Thyroid gland (tissue), 4 donors: ENCODE measurements at regions not wholly inside any gene's neighbourhood (a gene's known extent, or its start where the extent isn't known, plus 50 kb on each side); places are given as distances from the start of the nearest gene placed in this dataset.

Source experiments
- DNase-seq, 2 donors: peaks; one replicate each; pipeline ENCODE4 v3.0.0-alpha.2; 2019
- H3K27ac ChIP-seq, 3 donors: fragments of 200-600 bp; sonication (generic); 1 replicate in 2 of 3; 2 replicates in 1 of 3; pipeline ENCODE4 v1.5.1; 2016 to 2019; ENCODE audit warnings: mild to moderate bottlenecking in 1 of 3, moderate library complexity in 1 of 3
- H3K27me3 ChIP-seq: fragments of 200-600 bp; sonication (generic); one replicate; pipeline ENCODE4 v1.5.1; 2019
- H3K36me3 ChIP-seq, 2 donors: fragments of 200-600 bp; sonication (generic); one replicate each; pipeline ENCODE4 v1.5.1; 2016 to 2019
- H3K4me1 ChIP-seq, 2 donors: fragments of 200-600 bp; sonication (generic); one replicate each; pipeline ENCODE4 v1.5.1; 2017 to 2019
- H3K4me3 ChIP-seq, 3 donors: fragments of 200-600 bp; sonication (generic); replicated peaks in 1 of 3; 1 replicate in 2 of 3; 2 replicates in 1 of 3; pipeline ENCODE4 v1.5.1; 2016; ENCODE audit warnings: mild to moderate bottlenecking in 1 of 3
- H3K9me3 ChIP-seq: fragments of 200-600 bp; sonication (generic); one replicate; pipeline ENCODE4 v1.5.1; 2017
- CTCF ChIP-seq, 6 experiments: fragments of 200-600 bp in 3 of 6; fragments of 450-650 bp in 3 of 6; sonication (generic) in 3 of 6; IDR thresholded peaks; one replicate each; pipeline ENCODE4 v1.5.1; 2016 to 2019; ENCODE audit warnings: antibody characterized with exemption in 6 of 6, mild to moderate bottlenecking in 2 of 6, inconsistent platforms in 1 of 6, moderate library complexity in 1 of 6
- POLR2A ChIP-seq, 2 donors: fragments of 450-650 bp; IDR thresholded peaks; one replicate each; pipeline ENCODE4 v1.6.1; 2017; ENCODE audit warnings: antibody characterized with exemption in 2 of 2, mild to moderate bottlenecking in 2 of 2, moderate library complexity in 1 of 2
- WGBS, 2 donors: methylation state at CpG; one replicate each; pipeline ENCODE4 v1.1.5; 2017; 5-methylcytosine and 5-hydroxymethylcytosine counted together
- intact Hi-C: fragments of 100-400 bp; cut with DNase I; formaldehyde crosslinking; loops from one replicate; pipeline ENCODE4 v1.15.1; 2023

DNA sequence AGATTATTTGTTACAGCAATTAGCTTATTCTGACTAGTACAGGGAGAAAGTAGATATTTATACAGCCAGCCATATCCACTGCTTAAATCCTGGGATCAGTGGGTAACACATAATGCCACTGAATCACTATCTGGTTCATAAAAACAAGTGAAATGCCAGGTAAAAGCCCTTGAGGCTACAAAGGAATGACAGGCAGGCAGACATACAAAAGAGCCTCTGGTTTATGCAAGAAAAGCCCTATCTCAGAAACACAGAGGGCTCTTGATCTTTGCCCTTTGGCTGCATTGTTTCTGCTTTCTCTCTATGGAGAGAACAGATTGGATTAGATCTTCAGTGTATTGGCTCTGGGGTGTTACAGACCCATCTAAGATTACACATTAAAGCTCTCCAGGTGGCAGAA lies 115.4 kb upstream of the GADL1 start:
- Histone ChIP-seq H3K27me3 (no peaks in the 10 kb centered on the region), H3K36me3 (no peaks in the 10 kb centered on the region), H3K4me3 (no peak overlapping the region), H3K4me1 (no peaks in the 10 kb centered on the region), H3K9me3 (no peaks in the 10 kb centered on the region), H3K27ac (no peak overlapping the region)
- no peak for DNase-seq
- intact Hi-C loops, result no loop called here
- no peak for TF ChIP-seq POLR2A (IDR thresholded peaks at IDR 0.05)
- TF ChIP-seq CTCF (IDR thresholded peaks at IDR 0.05), result no peak

DNA sequence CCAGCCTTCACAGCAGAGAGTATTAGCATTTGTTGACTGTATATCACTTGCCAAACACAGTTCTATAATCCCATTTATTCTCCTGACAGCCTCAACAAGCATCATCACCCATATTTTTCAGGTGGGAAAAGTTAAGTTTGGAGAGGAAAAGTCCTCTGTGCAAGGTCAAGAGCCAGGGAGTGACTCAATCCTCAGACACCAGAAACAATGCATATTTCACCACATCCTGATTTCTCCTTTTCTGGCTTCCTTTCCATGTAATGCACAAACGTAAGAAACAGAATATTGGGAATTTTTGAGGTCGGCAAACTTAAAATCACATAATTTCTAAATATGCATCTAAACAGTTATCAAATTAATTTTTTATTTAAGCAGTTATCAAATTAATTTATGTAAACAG lies 116.0 kb upstream of the GADL1 start:
- intact Hi-C loops, result no loop called here
- TF ChIP-seq CTCF (IDR thresholded peaks at IDR 0.05), result no peak
- no peak for TF ChIP-seq POLR2A (IDR thresholded peaks at IDR 0.05)
- Histone ChIP-seq H3K36me3 (no peaks in the 10 kb centered on the region), H3K4me3 (no peak overlapping the region), H3K27ac (no peak overlapping the region), H3K4me1 (no peaks in the 10 kb centered on the region), H3K27me3 (no peaks in the 10 kb centered on the region), H3K9me3 (no peaks in the 10 kb centered on the region)
- DNase-seq, result no peak
- WGBS, 2 donors, result 73 to 77% methylated on average over 2 of the region's 2 CpGs

- Histone ChIP-seq H3K9me3 (no peaks in the 10 kb centered on the region), H3K27me3 (no peaks in the 10 kb centered on the region), H3K27ac (no peak overlapping the region), H3K4me3 (no peak overlapping the region), H3K36me3 (no peaks in the 10 kb centered on the region), H3K4me1 (no peaks in the 10 kb centered on the region)
- WGBS, 2 donors, result 72 to 93% methylated on average over 2 of the region's 2 CpGs
- TF ChIP-seq CTCF (IDR thresholded peaks at IDR 0.05), result no peak
- no peak for TF ChIP-seq POLR2A (IDR thresholded peaks at IDR 0.05)
- DNase-seq, result peak in 1 of 2 donors; percentile 9
- intact Hi-C loops, result no loop called here
These were observed 116.9 kb upstream of the GADL1 start for GRCh38 chr3:31011380-31011779.

GRCh38 chr3:31013090-31013489 lies 118.6 kb upstream of the GADL1 start:
- Histone ChIP-seq H3K4me1 (no peaks in the 10 kb centered on the region), H3K27ac (no peak overlapping the region), H3K27me3 (no peaks in the 10 kb centered on the region), H3K4me3 (no peak overlapping the region), H3K9me3 (no peaks in the 10 kb centered on the region), H3K36me3 (no peaks in the 10 kb centered on the region)
- TF ChIP-seq CTCF (IDR thresholded peaks at IDR 0.05) (no peak), POLR2A (IDR thresholded peaks at IDR 0.05) (no peak)
- no peak for DNase-seq
- intact Hi-C loops, result no loop called here

GRCh38 chr3:31013843-31014242 lies 119.4 kb upstream of the GADL1 start:
- Histone ChIP-seq H3K27me3 (no peaks in the 10 kb centered on the region), H3K36me3 (no peaks in the 10 kb centered on the region), H3K4me3 (no peak overlapping the region), H3K4me1 (no peaks in the 10 kb centered on the region), H3K9me3 (no peaks in the 10 kb centered on the region), H3K27ac (no peak overlapping the region)
- DNase-seq, result no peak
- intact Hi-C loops, result no loop called here
- TF ChIP-seq CTCF (IDR thresholded peaks at IDR 0.05), result no peak
